Hematopoietic multipotent progenitor cell treated with erythropoietin and hydrocortisone succinate and interleukin-3 and kit ligand, for 6 days (in vitro differentiated cells): ENCODE measurements at regions not wholly inside any gene's neighbourhood (a gene's known extent, or its start where the extent isn't known, plus 50 kb on each side); places are given as distances from the start of the nearest gene placed in this dataset.
A peak's percentile ranks its signal among the peaks of the same experiment; 100 is the strongest.
"Not testable (repeated sequence)": the region's sequence is repeated elsewhere in the genome, so short reads cannot be mapped to it uniquely, and the experiment has no call there.

ENCODE experiments used
- DNase-seq: peaks from one replicate; pipeline ENCODE4 v3.0.0-alpha.2; 2015

GRCh38 chr12:75863533-75863932 is 168.0 kb downstream of the PHLDA1 start:
- DNase-seq, result no peak

GRCh38 chr12:75862692-75863471 is 168.7 kb downstream of the PHLDA1 start:
- no peak for DNase-seq

DNA sequence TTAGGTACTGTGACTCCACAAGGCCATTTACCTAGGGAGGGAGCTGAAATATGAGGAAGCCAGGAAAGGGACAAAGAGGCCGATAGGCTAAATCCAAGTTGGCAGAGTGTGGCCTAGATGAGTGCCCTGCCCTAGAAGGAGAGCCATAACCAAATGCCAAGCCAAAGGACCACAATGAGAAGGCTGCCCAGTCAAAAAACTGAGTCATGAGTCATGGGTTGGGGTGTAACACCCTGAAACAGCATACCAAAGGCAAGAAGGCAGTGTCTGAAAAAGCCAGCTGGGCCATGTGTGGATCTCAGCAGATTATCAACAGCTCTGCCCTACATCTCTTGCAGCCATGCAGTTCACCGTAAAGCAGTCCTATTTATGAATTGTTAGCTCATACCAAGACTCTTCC is 171.7 kb downstream of the PHLDA1 start:
- DNase-seq, result no peak

- DNase-seq, result no peak
Measured at GRCh38 chr12:75856235-75856634, 175.3 kb downstream of the PHLDA1 start.

DNA sequence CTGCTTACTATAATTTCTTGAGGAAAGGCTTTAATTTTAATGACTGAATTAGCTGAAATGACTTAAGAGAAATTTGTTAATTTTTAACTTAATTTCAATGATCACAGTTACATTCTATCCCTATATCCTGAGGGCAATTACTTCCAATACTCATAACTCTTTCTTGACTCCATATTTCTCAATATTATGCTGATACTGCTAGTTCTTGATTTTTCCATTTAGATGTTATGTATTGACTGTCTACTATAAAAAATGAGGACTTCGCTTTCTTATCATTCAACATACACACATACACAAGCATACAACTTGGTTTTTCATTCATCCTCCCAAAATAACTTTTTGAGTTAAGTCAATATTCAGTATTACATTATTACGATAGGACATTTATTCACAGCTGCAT is 176.2 kb downstream of the PHLDA1 start:
- DNase-seq, result no peak

- DNase-seq, result no peak
Measured at GRCh38 chr12:75854681-75855309, 176.8 kb downstream of the PHLDA1 start.

DNA sequence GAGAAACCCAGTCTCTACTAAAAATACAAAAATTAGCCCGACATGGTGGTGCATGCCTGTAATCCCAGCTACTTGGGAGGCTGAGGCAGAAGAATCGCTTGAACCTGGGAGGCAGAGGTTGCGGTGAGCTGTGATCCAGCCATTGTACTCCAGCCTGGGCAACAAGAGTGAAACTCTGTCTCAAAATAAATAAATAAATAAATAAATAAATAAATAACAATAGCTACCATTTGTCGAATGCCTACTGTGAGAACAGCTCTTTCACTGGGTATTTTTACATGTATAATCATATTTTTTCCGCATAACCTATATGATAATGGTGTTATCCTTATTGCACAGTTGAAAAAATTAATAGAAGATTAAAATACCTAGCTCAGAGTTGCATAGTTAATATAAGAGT is 177.4 kb downstream of the PHLDA1 start:
- DNase-seq, result not testable (repeated sequence)

- peak; percentile 6 for DNase-seq
Measured at GRCh38 chr12:75853626-75854025, 177.9 kb downstream of the PHLDA1 start.

DNA sequence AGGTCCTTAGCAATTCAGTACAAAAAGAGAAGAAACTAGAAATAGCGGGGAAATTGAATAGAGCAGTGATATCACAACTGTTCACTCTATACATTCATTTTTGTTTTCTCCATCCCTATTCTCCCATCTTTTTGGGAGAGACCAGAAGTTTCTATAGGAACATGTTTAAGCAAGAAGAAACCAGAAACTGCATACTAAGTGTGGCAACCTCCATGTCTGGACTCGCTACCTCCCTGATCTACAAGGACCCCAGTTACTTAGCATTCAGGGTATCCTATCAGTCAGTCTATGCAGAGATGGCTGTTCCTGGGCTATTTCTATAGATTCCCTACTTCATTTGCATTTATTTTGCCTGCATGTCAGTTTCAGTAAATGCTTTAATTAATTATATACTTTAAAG is 178.6 kb downstream of the PHLDA1 start:
- no peak for DNase-seq

GRCh38 chr12:75852143-75852542 is 179.4 kb downstream of the PHLDA1 start:
- no peak for DNase-seq

GRCh38 chr12:75850721-75851462 is 180.7 kb downstream of the PHLDA1 start:
- DNase-seq, result no peak

GRCh38 chr12:75848961-75849360 is 182.6 kb downstream of the PHLDA1 start:
- no peak for DNase-seq

DNA sequence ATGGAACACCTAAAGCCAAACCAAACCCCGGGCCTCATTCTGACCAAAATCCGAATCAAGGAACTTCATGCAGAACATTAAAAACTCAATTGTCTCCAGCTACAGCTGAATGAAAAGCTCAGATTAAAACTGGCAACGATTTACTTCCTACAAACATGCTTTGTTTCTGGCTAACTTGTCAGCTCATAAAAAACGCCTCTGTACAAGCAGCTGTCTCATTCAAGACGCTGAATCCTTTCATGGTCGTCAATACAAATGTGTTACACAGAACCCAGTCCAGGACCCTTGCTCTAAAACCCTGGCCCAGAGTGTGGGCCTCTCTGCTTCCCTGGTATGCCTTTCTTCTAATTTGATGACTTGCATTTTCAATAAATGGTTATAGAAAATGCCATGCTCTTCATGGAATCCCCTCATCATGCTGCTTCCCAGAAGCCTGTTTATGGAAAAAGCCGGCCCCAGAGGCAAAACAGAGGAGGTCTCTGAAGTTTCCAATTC is 183.1 kb downstream of the PHLDA1 start:
- no peak for DNase-seq

GRCh38 chr12:75846102-75846501 is 185.5 kb downstream of the PHLDA1 start:
- no peak for DNase-seq

GRCh38 chr12:75844985-75845384 is 186.6 kb downstream of the PHLDA1 start:
- DNase-seq, result no peak

GRCh38 chr12:75844049-75844770 is 187.4 kb downstream of the PHLDA1 start:
- DNase-seq, result no peak

DNA sequence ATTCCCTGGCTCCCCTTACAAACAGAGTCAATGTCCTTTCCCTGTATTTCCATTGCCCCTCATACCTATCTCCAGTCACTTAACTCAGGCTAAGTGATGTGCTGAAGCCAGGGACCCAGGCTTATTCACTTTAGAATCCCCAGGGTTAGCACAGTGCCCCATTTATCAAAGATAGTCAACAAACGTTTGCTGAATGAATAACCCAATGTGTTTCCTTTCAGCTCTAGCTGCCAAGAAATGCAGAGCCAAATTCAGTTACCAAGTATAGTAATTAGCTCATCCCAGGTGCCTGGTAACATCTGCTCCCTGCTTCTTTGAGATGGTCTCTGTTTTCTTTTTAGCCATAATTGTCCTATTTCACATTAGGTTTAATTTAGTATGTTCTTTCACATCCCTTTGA is 189.5 kb downstream of the PHLDA1 start:
- DNase-seq, result no peak

DNA sequence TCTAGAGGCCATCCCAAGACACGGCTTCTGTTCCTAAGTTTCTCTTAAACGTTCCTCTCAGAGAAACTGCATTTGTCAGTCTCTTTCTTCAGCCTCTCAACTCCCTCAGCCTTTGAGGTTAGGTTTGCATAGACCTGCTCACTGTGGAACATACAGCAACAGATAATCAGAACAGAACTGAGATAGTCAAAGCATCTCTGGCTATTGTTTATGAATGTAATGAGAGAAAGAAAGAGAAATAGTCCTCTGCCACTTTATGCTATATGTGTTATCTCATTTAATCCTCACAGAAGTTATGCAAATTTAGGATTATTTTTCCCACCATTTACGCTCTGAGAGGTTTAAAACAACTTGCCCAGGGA is 190.6 kb downstream of the PHLDA1 start:
- no peak for DNase-seq

DNA sequence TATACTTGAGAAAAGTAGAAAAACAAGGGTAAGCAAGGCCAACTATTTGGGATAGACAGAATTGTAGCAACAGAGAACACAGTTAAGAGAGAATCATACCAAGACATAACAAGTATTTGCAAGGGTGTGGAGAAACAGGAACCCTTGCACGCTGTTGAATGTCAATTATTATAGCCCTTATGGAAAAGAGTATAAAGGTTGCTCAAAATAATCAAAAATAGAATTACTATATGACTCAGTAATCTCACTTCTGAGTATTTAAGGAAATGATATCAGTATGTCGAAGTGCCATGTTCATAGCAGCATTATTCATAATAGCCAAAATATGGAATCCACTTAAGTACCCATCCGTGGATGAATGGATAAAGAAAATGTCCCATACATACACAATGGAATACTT is 193.3 kb downstream of the PHLDA1 start:
- DNase-seq, result no peak

- no peak for DNase-seq
Measured at GRCh38 chr12:75837700-75838099, 193.9 kb downstream of the PHLDA1 start.

GRCh38 chr12:75836533-75836932 is 195.0 kb downstream of the PHLDA1 start:
- no peak for DNase-seq

GRCh38 chr12:75834591-75834990 is 197.0 kb downstream of the PHLDA1 start:
- DNase-seq, result no peak

GRCh38 chr12:75833268-75833667 is 198.3 kb downstream of the PHLDA1 start:
- DNase-seq, result no peak
